Keratinocyte (primary cell): ENCODE measurements at regions not wholly inside any gene's neighbourhood (a gene's known extent, or its start where the extent isn't known, plus 50 kb on each side); places are given as distances from the start of the nearest gene placed in this dataset.

Experiments
- EZH2 ChIP-seq: IDR thresholded peaks from one replicate; pipeline ENCODE4 v1.6.1; 2012; ENCODE audit warnings: inconsistent platforms, mild to moderate bottlenecking, low read length, moderate library complexity
- TF ChIP-seq, protein P1 (sequence below), 3 experiments: IDR thresholded peaks in 1 of 3; conservative IDR thresholded peaks in 1 of 3; optimal IDR thresholded peaks in 1 of 3; 2 replicates in 2 of 3; 3 replicates in 1 of 3; pipeline versions ENCODE3 to v1.5.1; 2011; ENCODE audit warnings: low read length in 3 of 3, mild to moderate bottlenecking in 3 of 3, moderate library complexity in 2 of 3, control low read depth in 1 of 3, inconsistent platforms in 1 of 3; ENCODE audit not compliant: insufficient read depth in 2 of 3; ENCODE audit errors: extremely low read depth in 1 of 3

DNA sequence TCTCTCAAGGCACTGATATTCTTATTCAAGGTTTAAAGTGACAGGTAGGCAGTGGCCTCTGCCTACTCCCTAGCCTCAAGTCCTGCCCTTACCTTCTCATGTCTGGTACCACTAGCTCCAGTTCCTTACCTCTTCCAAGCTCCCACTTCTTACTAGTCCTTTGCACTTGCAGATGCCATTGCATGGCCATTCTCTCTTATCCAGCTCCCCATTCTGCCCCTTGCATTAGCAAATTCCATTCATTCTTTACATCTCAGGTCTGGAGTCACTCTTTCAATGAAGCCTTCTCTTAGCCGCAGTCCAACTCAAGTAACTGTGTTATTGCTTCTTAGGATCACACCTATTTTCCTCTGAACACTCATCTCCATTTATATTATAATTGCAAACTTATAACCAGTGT is 807.1 kb downstream of the EDEM1 start:
- TF ChIP-seq, protein P1, sequence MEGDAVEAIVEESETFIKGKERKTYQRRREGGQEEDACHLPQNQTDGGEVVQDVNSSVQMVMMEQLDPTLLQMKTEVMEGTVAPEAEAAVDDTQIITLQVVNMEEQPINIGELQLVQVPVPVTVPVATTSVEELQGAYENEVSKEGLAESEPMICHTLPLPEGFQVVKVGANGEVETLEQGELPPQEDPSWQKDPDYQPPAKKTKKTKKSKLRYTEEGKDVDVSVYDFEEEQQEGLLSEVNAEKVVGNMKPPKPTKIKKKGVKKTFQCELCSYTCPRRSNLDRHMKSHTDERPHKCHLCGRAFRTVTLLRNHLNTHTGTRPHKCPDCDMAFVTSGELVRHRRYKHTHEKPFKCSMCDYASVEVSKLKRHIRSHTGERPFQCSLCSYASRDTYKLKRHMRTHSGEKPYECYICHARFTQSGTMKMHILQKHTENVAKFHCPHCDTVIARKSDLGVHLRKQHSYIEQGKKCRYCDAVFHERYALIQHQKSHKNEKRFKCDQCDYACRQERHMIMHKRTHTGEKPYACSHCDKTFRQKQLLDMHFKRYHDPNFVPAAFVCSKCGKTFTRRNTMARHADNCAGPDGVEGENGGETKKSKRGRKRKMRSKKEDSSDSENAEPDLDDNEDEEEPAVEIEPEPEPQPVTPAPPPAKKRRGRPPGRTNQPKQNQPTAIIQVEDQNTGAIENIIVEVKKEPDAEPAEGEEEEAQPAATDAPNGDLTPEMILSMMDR (optimal IDR thresholded peaks at IDR 0.05 in 1 of 3, IDR thresholded peaks at IDR 0.05 in 1 of 3, conservative IDR thresholded peaks at IDR 0.05 in 1 of 3; ENCODE audit: extremely low read depth in 1 of 3, insufficient read depth in 2 of 3, low read length in 3 of 3), result no peak
- TF ChIP-seq EZH2, result no peak
